Prostate gland (tissue), 1 donor: ENCODE measurements at regions not wholly inside any gene's neighbourhood (a gene's known extent, or its start where the extent isn't known, plus 50 kb on each side); places are given as distances from the start of the nearest gene placed in this dataset.

Experiments used
- POLR2A ChIP-seq: fragments of 450-650 bp; IDR thresholded peaks from one replicate; pipeline ENCODE4 v1.6.1; 2016; ENCODE audit warnings: antibody characterized with exemption, mild to moderate bottlenecking
- POLR2AphosphoS5 ChIP-seq: sonication (generic); formaldehyde crosslinking; IDR thresholded peaks from one replicate; pipeline ENCODE4 v1.6.1; 2017; ENCODE audit warnings: antibody characterized with exemption

DNA sequence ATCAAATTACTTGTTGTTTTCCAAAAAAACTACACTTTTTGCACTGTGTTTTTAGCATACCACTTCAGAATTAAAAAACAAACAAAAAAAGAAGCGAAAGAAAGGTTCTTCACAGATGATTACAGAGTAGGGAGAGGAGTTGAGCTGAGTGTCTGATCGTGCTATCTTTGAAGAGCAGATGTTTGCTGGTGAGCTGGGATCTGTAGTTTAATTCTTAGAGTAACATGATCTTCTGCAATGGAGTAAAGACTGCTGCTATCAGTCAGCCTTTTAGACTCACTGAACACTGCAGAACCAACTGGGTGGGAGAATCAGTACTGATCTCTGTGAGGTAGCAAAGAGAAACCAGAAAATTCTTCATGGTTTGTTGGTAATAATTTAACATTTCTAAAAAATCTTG is 1197.8 kb upstream of the SORCS1 start:
- TF ChIP-seq POLR2A (no peak), POLR2AphosphoS5 (no peak)
